Common myeloid progenitor, CD34-positive (primary cell): ENCODE measurements at regions not wholly inside any gene's neighbourhood (a gene's known extent, or its start where the extent isn't known, plus 50 kb on each side); places are given as distances from the start of the nearest gene placed in this dataset.

ENCODE experiments used
- CTCF ChIA-PET: fragments of 350-600 bp; sonication (Branson Sonifier 250); formaldehyde crosslinking; loops from one replicate; lab custom pipeline; 2021; ENCODE audit warnings: antibody characterized with exemption; lab: Charles Lee
- POLR2A ChIA-PET: fragments of 350-600 bp; sonication (Branson Sonifier 250); formaldehyde crosslinking; loops from one replicate; lab custom pipeline; 2021; ENCODE audit warnings: antibody characterized with exemption; lab: Charles Lee
- DNase-seq, 3 donors: peaks; one replicate each; pipeline versions ENCODE4 v3.0.0 to v3.0.0-alpha.2; 2013
- H3K27ac ChIP-seq, 2 experiments: 1 replicate in 1 of 2; 2 replicates in 1 of 2; pipeline ENCODE4 v1.7.0; 2013; ENCODE audit warnings: inconsistent platforms in 2 of 2, low read length in 2 of 2, mild to moderate bottlenecking in 2 of 2, low read depth in 1 of 2, moderate library complexity in 1 of 2; ENCODE audit not compliant: severe bottlenecking in 2 of 2, insufficient read depth in 1 of 2, poor library complexity in 1 of 2
- H3K27me3 ChIP-seq, 5 experiments: replicated peaks in 2 of 5; 1 replicate in 3 of 5; 2 replicates in 2 of 5; pipeline versions ENCODE4 v1.6.1 to v1.7.0; 2013; ENCODE audit warnings: low read length in 4 of 5, mild to moderate bottlenecking in 2 of 5, moderate library complexity in 2 of 5, inconsistent platforms in 1 of 5; ENCODE audit not compliant: insufficient read depth in 5 of 5, control insufficient read depth in 4 of 5
- H3K36me3 ChIP-seq, 4 experiments: 1 replicate in 2 of 4; 2 replicates in 2 of 4; pipeline versions ENCODE4 v1.6.1 to v1.7.0; 2013; ENCODE audit warnings: low read length in 3 of 4, control low read depth in 1 of 4, mild to moderate bottlenecking in 1 of 4; ENCODE audit not compliant: control insufficient read depth in 4 of 4, insufficient read depth in 4 of 4
- H3K4me1 ChIP-seq, 4 experiments: 1 replicate in 3 of 4; 2 replicates in 1 of 4; pipeline versions ENCODE4 v1.6.1 to v1.7.1; 2013; ENCODE audit warnings: low read length in 3 of 4, mild to moderate bottlenecking in 3 of 4, control low read depth in 1 of 4, inconsistent platforms in 1 of 4, moderate library complexity in 1 of 4; ENCODE audit not compliant: control insufficient read depth in 4 of 4, insufficient read depth in 4 of 4; ENCODE audit errors: control extremely low read depth in 1 of 4
- H3K4me3 ChIP-seq, 7 experiments: 1 replicate in 4 of 7; 2 replicates in 3 of 7; pipeline versions ENCODE4 v1.5.1 to v1.7.0; 2013; ENCODE audit warnings: mild to moderate bottlenecking in 7 of 7, low read length in 6 of 7, moderate library complexity in 6 of 7, inconsistent platforms in 2 of 7, low read depth in 2 of 7, control low read depth in 1 of 7; ENCODE audit not compliant: insufficient read depth in 4 of 7, control insufficient read depth in 1 of 7; ENCODE audit errors: extremely low read depth in 1 of 7
- H3K9me3 ChIP-seq, 5 experiments: 1 replicate in 4 of 5; 2 replicates in 1 of 5; pipeline versions ENCODE4 v1.6.1 to v1.7.1; 2013; ENCODE audit warnings: low read length in 4 of 5, mild to moderate bottlenecking in 2 of 5, inconsistent platforms in 1 of 5, low read depth in 1 of 5, moderate library complexity in 1 of 5; ENCODE audit not compliant: control insufficient read depth in 4 of 5, insufficient read depth in 2 of 5; ENCODE audit errors: control extremely low read depth in 1 of 5
- WGBS: methylation state at CpG from one replicate; pipeline ENCODE4 v1.1.5; 2013; ENCODE audit not compliant: insufficient coverage; 5-methylcytosine and 5-hydroxymethylcytosine counted together

DNA sequence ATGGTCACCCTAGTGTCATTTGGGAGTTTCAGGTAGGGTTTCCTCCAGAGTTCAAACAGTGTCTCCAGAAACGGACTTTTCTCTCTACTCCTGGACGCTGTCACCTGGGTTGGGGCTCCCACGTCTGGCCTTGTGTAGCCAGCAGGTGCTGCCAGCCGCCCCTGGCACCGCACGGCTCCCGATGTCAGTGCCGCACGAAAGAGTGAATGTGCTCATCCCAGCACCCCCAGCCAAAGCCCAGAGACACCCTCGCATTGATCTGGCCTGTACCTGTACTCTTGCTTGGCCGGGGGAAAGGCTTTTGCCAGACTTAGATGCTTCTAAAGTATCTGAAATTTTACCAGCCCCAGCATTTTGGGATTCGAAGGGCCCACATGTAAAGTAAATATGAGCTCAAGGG, 351.9 kb downstream of the C16orf95 start:
- Histone ChIP-seq H3K27ac (no peak overlapping the region), H3K4me3 (no peak overlapping the region), H3K27me3 (peaks cover 0 to 37% (median 5%) of the 10 kb centered on the region in 5 experiments), H3K36me3 (no peaks in the 10 kb centered on the region), H3K4me1 (peaks cover 0 to 3% (median 0%) of the 10 kb centered on the region in 4 experiments), H3K9me3 (peaks cover 0 to 3% (median 0%) of the 10 kb centered on the region in 5 experiments)
- ChIA-PET CTCF (no interaction called here), POLR2A (no interaction called here)
- DNase-seq: no peak
- 96% methylated on average over 9 of the region's 12 CpGs for WGBS

DNA sequence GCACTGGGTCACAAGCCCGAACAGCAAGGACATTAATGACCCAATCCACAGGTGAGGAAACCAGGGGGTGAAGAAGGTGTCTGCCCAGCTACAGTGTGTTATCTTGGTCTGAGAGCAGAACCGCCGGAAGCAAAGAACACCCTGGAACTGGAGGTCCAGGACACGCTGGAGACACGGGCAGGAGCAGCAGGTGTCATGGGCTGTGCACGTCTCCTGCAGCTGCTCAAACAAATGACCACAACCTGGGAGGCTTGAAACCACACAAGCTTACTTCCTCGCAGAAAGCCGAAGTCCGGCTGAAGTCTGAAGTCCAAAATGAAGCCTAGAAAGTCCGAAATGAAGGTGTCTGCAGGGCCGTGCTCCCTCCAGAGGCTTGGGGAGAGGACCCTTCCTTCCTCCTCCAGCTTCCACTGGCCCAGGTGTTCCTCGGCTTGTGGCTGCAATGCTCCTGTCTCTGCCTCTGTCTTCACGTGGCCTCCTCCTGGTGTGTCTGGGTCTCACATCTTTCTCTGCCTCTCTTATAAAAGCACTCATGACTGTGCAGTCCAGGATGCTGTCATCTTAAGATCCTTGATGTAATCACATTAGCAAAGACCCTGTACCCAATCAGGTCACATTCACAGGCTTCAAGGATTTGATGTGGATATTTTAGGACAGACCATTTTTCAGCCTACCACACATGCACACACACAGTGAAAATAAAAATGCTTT, 351.2 kb downstream of the C16orf95 start:
- ChIA-PET POLR2A (no interaction called here), CTCF (no interaction called here)
- no peaks in the 10 kb centered on the region for H3K36me3 ChIP-seq
- no peak overlapping the region for H3K27ac ChIP-seq
- peaks cover 0 to 4% (median 0%) of the 10 kb centered on the region in 4 experiments for H3K4me1 ChIP-seq
- 69% methylated on average over 13 of the region's 13 CpGs for WGBS
- H3K27me3 ChIP-seq: peaks cover 0 to 31% (median 0%) of the 10 kb centered on the region in 5 experiments
- peaks cover 0 to 3% (median 0%) of the 10 kb centered on the region in 5 experiments for H3K9me3 ChIP-seq
- no peak for DNase-seq
- H3K4me3 ChIP-seq: no peak overlapping the region

DNA sequence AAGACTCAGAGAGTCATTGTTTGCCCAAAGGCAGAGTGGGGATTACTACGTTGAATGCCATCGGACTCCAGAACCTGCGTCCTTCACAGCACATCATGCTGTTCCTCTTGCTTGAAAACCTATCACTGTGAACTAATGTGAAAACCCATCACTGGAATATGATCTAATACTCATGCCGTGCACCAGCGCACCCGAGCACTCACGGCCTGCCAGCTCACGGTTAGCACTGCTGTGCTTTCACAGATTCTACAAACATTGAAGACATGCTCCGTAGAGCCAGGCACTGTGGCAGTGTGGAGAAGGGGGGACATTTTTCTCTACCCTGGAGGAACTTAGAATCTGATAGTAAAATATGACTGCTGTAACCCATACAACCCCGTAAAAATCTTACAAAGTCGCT, 350.4 kb downstream of the C16orf95 start:
- Histone ChIP-seq H3K27ac (no peak overlapping the region), H3K9me3 (peaks cover 0 to 3% (median 0%) of the 10 kb centered on the region in 5 experiments), H3K36me3 (no peaks in the 10 kb centered on the region), H3K27me3 (peaks cover 0 to 23% (median 0%) of the 10 kb centered on the region in 5 experiments), H3K4me3 (no peak overlapping the region), H3K4me1 (peaks cover 0 to 4% (median 0%) of the 10 kb centered on the region in 4 experiments)
- DNase-seq: no peak
- ChIA-PET POLR2A (no interaction called here), CTCF (no interaction called here)
- WGBS: 97% methylated on average over 9 of the region's 11 CpGs

DNA sequence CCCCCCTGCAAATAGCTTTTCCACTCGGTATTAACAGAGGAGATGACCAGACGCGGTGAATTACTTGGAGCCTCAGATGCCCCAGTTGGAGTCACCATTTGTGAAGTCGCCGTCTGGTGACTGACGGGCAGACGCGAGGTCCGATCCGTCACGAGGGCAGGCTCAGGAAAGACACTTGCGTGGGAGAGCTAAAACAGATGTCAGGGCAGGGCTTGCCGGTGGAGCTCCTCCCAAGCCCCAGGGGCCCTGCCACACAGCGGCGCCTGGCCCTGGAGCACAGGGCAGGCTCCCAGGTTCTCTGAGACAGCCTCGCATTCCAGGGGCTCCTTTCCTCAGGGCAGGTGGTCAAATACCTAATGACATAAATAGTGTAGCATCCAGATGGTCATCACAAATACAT, 348.3 kb downstream of the C16orf95 start:
- Histone ChIP-seq H3K27me3 (peaks cover 0 to 20% (median 0%) of the 10 kb centered on the region in 5 experiments), H3K36me3 (no peaks in the 10 kb centered on the region), H3K4me1 (peaks cover 0 to 4% (median 0%) of the 10 kb centered on the region in 4 experiments), H3K27ac (no peak overlapping the region), H3K4me3 (no peak overlapping the region), H3K9me3 (peaks cover 0 to 3% (median 0%) of the 10 kb centered on the region in 5 experiments)
- WGBS: 96% methylated on average over 15 of the region's 16 CpGs
- CTCF ChIA-PET: no interaction called here
- POLR2A ChIA-PET: no interaction called here
- no peak for DNase-seq

DNA sequence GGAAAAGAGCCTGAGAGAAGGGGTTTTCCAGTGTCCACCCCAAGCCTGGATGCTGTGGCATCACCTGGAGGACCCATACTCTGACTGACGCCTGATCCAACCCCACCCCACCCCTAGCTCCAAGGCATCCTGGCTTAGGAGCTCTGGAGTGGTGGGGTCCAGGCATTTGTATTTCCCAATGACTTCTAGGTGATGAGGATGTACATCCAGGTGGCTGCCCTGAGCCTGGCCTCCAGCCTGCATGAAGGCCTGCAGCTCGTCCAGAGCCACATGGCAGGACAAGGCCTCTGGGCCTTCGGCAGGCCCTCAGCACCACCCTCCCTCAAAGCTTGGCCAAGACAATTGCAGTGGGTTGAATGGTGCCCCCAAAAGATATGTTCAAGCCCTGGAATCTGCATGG, 347.5 kb downstream of the C16orf95 start:
- Histone ChIP-seq H3K36me3 (no peaks in the 10 kb centered on the region), H3K4me3 (no peak overlapping the region), H3K27me3 (peaks cover 0 to 25% (median 0%) of the 10 kb centered on the region in 5 experiments), H3K27ac (no peak overlapping the region), H3K9me3 (peaks cover 0 to 6% (median 0%) of the 10 kb centered on the region in 5 experiments), H3K4me1 (peaks cover 0 to 4% (median 0%) of the 10 kb centered on the region in 4 experiments)
- ChIA-PET POLR2A (no interaction called here), CTCF (no interaction called here)
- WGBS: 100% methylated on average over 2 of the region's 3 CpGs
- DNase-seq: no peak

DNA sequence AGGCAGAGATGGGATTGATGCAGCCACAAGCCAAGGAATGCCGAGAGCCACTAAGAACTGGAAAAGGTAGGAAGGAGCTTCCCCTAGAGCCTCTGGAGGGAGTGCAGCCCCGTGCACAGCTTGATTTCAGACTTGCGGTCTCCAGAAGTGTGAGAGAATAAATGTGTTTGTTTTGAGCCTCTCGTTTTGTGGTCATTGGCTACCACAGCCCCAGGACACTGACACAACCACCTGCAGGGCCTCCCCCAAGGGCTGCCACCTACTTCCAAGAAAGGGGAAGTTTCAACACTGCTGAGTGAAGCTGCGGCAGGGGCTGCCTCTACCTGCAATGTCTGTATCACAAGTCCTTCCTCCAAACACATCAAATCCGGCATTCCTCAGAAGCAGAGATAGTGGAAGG, 346.9 kb downstream of the C16orf95 start:
- peaks cover 0 to 4% (median 0%) of the 10 kb centered on the region in 4 experiments for H3K4me1 ChIP-seq
- no peak overlapping the region for H3K4me3 ChIP-seq
- peaks cover 0 to 6% (median 0%) of the 10 kb centered on the region in 5 experiments for H3K9me3 ChIP-seq
- no peak for DNase-seq
- peaks cover 0 to 24% (median 0%) of the 10 kb centered on the region in 5 experiments for H3K27me3 ChIP-seq
- H3K36me3 ChIP-seq: no peaks in the 10 kb centered on the region
- 89% methylated on average over 2 of the region's 6 CpGs for WGBS
- CTCF ChIA-PET: no interaction called here
- H3K27ac ChIP-seq: no peak overlapping the region
- POLR2A ChIA-PET: no interaction called here

DNA sequence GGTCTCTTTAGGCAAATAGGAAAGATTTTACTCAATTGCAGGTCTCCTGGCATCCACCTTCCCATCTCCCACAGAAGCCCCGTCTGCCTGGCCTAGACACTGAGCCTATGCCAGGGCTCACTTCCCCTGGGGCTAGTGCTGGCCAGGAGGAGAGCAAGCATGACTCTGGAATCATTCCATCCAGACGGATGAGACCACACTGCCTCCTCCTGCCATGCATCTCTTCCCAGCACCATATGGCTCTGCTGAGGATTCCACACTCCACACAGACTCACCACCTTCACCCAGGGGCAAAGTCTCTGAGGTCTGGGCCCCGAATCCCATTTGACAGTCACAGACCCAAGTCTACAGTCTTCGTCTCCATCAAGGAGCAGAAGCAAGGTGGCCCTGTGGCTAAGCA, 346.5 kb downstream of the C16orf95 start:
- Histone ChIP-seq H3K4me3 (no peak overlapping the region), H3K36me3 (no peaks in the 10 kb centered on the region), H3K4me1 (peaks cover 0 to 4% (median 0%) of the 10 kb centered on the region in 4 experiments), H3K27me3 (peaks cover 0 to 20% (median 0%) of the 10 kb centered on the region in 5 experiments), H3K9me3 (peaks cover 0 to 6% (median 0%) of the 10 kb centered on the region in 5 experiments), H3K27ac (no peak overlapping the region)
- DNase-seq: no peak
- CTCF ChIA-PET: interaction anchor here (0.9 kb wide), 1 partner anchor 8 kb away, joined by 4 read pairs; no protein-coding TSS in a partner anchor
- WGBS: 96% methylated on average over 3 of the region's 4 CpGs
- POLR2A ChIA-PET: no interaction called here
